ENCODE measurements at regions not wholly inside any gene's neighbourhood (a gene's known extent, or its start where the extent isn't known, plus 50 kb on each side); places are given as distances from the start of the nearest gene placed in this dataset.

DNA sequence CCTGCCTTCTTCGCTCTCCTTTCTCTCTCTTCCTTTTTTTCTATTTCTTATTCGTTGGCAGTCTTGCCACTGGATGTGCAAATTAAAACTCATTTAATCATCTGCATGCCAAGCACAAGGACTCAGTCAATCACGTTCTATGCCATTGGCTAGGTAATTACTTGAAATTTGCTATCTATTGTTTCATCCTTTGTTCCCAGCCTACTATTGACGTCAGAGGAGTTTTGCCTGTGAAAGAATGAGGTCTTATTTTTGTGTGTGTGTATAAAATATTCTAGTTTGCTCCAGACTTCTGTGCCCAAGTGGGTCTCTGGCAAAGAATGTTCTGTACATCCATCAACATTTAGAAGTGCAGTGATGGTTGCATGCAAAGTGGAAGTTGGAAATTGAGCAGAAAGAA, 132.3 kb upstream of the DOK5 start:
- TF ChIP-seq POLR2A (IDR thresholded peaks at IDR 0.05) = no peak
- TF ChIP-seq, protein P1, sequence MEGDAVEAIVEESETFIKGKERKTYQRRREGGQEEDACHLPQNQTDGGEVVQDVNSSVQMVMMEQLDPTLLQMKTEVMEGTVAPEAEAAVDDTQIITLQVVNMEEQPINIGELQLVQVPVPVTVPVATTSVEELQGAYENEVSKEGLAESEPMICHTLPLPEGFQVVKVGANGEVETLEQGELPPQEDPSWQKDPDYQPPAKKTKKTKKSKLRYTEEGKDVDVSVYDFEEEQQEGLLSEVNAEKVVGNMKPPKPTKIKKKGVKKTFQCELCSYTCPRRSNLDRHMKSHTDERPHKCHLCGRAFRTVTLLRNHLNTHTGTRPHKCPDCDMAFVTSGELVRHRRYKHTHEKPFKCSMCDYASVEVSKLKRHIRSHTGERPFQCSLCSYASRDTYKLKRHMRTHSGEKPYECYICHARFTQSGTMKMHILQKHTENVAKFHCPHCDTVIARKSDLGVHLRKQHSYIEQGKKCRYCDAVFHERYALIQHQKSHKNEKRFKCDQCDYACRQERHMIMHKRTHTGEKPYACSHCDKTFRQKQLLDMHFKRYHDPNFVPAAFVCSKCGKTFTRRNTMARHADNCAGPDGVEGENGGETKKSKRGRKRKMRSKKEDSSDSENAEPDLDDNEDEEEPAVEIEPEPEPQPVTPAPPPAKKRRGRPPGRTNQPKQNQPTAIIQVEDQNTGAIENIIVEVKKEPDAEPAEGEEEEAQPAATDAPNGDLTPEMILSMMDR (IDR thresholded peaks at IDR 0.05) = no peak
